Lower leg skin (tissue), 4 donors: ENCODE measurements at regions not wholly inside any gene's neighbourhood (a gene's known extent, or its start where the extent isn't known, plus 50 kb on each side); places are given as distances from the start of the nearest gene placed in this dataset.

Source experiments
- DNase-seq, 2 donors: peaks; one replicate each; pipeline ENCODE4 v3.0.0-alpha.2; 2019; ENCODE audit warnings: low spot score in 2 of 2
- H3K4me3 ChIP-seq: fragments of 200-600 bp; sonication (generic); 2 replicates; pipeline ENCODE4 v1.5.1; 2017; ENCODE audit warnings: mild to moderate bottlenecking, low read depth; ENCODE audit not compliant: poor library complexity, severe bottlenecking
- POLR2A ChIP-seq, 2 donors: fragments of 450-650 bp; IDR thresholded peaks; one replicate each; pipeline ENCODE4 v1.6.1; 2016 to 2017; ENCODE audit warnings: antibody characterized with exemption in 2 of 2, mild to moderate bottlenecking in 1 of 2, moderate library complexity in 1 of 2
- WGBS, 2 donors: methylation state at CpG; one replicate each; pipeline ENCODE4 v1.1.5; 2018; 5-methylcytosine and 5-hydroxymethylcytosine counted together
- intact Hi-C: fragments of 100-400 bp; cut with DNase I; formaldehyde crosslinking; loops from one replicate; pipeline ENCODE4 v1.15.0; 2023; ENCODE audit warnings: low total_unique reads
- TF ChIP-seq, protein P1 (sequence below), 3 donors: fragments of 450-650 bp; IDR thresholded peaks; one replicate each; pipeline ENCODE4 v1.5.1; 2016; ENCODE audit warnings: antibody characterized with exemption in 3 of 3, mild to moderate bottlenecking in 3 of 3, moderate library complexity in 2 of 3

GRCh38 chr6:77356821-77357220 lies 106.5 kb downstream of the HTR1B start:
- DNase-seq, result no peak
- no peak overlapping the region for H3K4me3 ChIP-seq
- TF ChIP-seq, protein P1, sequence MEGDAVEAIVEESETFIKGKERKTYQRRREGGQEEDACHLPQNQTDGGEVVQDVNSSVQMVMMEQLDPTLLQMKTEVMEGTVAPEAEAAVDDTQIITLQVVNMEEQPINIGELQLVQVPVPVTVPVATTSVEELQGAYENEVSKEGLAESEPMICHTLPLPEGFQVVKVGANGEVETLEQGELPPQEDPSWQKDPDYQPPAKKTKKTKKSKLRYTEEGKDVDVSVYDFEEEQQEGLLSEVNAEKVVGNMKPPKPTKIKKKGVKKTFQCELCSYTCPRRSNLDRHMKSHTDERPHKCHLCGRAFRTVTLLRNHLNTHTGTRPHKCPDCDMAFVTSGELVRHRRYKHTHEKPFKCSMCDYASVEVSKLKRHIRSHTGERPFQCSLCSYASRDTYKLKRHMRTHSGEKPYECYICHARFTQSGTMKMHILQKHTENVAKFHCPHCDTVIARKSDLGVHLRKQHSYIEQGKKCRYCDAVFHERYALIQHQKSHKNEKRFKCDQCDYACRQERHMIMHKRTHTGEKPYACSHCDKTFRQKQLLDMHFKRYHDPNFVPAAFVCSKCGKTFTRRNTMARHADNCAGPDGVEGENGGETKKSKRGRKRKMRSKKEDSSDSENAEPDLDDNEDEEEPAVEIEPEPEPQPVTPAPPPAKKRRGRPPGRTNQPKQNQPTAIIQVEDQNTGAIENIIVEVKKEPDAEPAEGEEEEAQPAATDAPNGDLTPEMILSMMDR (IDR thresholded peaks at IDR 0.05), result no peak
- no peak for TF ChIP-seq POLR2A (IDR thresholded peaks at IDR 0.05)
- intact Hi-C loops, result no loop called here

- intact Hi-C loops, result no loop called here
- TF ChIP-seq POLR2A (IDR thresholded peaks at IDR 0.05), result no peak
- TF ChIP-seq, protein P1 (IDR thresholded peaks at IDR 0.05), result no peak
- no peak overlapping the region for H3K4me3 ChIP-seq
- no peak for DNase-seq
Observed at GRCh38 chr6:77354581-77354980, 108.7 kb downstream of the HTR1B start.

DNA sequence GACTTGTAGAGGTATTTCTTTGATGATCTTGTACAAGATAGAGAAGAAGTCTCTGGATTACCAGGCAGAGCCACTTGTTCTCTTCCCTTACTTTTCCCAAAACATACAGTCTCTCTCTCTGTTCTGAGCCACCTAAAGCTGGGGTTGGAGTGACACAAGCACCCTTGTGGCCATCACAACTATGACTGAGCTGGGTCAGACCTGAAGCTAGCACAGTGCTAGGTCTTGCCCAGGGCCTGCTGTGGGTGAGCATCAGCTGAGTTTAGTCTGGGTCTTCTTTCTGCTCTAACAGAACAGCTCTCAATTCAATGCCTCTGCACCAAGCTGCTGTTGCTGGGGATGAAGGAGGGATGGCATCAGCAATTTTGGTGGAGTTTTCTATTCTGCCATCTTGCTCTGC lies 110.2 kb downstream of the HTR1B start:
- intact Hi-C loops, result no loop called here

DNA sequence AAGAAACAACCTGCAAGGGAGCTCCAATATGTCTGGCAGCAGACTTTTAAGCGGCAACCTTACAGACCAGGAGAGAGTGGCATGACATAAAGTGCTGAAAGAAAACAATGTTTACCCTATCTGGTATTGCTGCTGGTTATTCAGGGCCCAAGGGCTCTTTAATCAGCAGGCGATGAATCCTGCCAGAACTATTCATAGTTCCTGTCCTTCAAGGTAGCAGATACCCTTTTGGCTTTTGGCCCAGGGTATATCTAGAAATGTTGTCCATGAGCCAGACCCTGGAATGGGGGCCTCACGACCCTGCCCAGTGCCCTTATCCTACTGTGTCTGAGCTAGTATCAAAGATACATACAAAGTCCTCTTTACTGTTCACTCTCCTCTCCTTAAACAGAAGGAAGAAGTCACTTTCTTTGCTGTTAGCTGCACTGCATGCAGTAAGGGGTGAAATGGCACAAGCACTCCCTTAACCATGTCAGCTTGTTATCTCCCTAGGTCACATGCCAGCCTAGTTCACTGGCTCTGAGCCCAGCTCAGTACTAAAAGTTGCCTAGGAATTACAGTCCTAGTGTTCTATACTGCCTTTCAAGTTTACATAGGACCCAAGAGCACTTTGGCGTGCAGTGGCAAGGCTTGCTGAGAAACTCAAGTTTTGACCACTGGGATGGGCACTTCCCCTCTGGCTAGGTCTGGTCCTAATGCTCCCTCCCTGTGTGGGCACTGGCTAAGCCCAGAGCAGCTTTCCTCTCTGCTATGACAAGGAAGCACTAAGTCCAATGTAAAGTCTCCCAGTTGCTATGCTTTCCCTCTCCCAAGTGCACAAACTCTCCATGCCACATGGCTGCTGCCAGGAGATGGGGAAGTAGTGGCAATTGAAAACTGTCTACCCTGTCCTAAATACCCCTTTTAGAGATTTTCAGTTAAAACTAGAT lies 122.0 kb downstream of the HTR1B start:
- 72 to 78% methylated on average over 4 of the region's 4 CpGs for WGBS, 2 donors
- intact Hi-C loops, result loop anchor here (5.0 kb wide), 1 partner anchor 1784 kb away; no protein-coding TSS in a partner anchor
- TF ChIP-seq, protein P1 (IDR thresholded peaks at IDR 0.05), result no peak
- no peak for TF ChIP-seq POLR2A (IDR thresholded peaks at IDR 0.05)
- no peak overlapping the region for H3K4me3 ChIP-seq
- no peak for DNase-seq

More for the DNA sequence above, 110.2 kb downstream of the HTR1B start:
- no peak for TF ChIP-seq POLR2A (IDR thresholded peaks at IDR 0.05)
- TF ChIP-seq, protein P1 (IDR thresholded peaks at IDR 0.05), result no peak
- no peak overlapping the region for H3K4me3 ChIP-seq
- DNase-seq, result no peak

DNA sequence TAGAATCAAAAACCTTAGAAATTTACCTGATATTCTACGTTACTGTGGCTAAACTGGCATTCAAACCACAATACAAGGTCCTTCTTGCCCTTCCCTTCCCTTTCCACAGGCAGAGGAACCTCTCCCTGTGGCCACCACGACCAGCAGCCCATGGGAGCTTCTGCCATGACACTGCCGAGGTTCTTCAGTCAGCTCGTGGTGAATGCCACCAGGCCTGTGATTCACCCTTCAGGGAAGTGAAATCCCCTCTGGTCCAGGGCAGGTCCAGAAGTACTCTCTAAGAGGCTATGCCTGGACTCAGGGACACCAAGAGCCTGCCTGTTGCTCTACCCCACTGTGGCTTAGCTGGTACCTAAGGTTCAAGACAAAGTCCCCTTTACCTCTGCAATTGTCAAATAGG lies 123.0 kb downstream of the HTR1B start:
- DNase-seq, result no peak

DNA sequence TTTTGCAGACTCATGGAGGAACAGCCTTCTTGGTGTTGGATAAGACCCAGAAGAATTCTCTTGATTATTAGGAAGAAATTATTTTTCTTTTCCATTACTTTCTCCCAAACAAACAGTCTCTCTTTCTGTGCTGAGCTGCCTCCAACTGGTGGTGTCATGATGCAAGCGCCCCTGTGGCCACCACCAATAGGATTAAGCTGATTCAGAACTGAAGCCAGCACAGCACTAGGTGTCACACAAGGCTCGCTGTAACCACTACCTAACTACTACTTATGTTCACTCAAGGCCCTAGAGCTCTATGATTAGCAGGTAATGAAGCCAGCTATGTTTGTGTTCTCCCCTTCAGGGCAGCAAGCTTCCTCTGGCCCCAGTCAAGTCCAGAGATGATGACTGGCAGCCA lies 123.4 kb downstream of the HTR1B start:
- intact Hi-C loops, result loop anchor here (5.0 kb wide), 1 partner anchor 1783 kb away; no protein-coding TSS in a partner anchor
- DNase-seq, result no peak
- no peak overlapping the region for H3K4me3 ChIP-seq
- WGBS, 2 donors, result 87 to 89% methylated on average over 2 of the region's 2 CpGs
- TF ChIP-seq POLR2A (IDR thresholded peaks at IDR 0.05), result no peak
- TF ChIP-seq, protein P1 (IDR thresholded peaks at IDR 0.05), result no peak

More for the DNA sequence above, 123.0 kb downstream of the HTR1B start:
- no peak overlapping the region for H3K4me3 ChIP-seq
- TF ChIP-seq POLR2A (IDR thresholded peaks at IDR 0.05), result no peak
- intact Hi-C loops, result loop anchor here (5.0 kb wide), 1 partner anchor 1783 kb away; no protein-coding TSS in a partner anchor
- 63 to 67% methylated on average over 4 of the region's 4 CpGs for WGBS, 2 donors
